GM18520 (cell line): ENCODE measurements at regions not wholly inside any gene's neighbourhood (a gene's known extent, or its start where the extent isn't known, plus 50 kb on each side); places are given as distances from the start of the nearest gene placed in this dataset.

Experiments used
- ATAC-seq: cut with Tn5 transposase; IDR thresholded peaks from one replicate; pipeline ENCODE4 v1.9.1; 2021; ENCODE audit not compliant: unreplicated experiment

- no peak for ATAC-seq
Observed at GRCh38 chr10:10871352-10871751, 146.3 kb upstream of the CELF2 start.

- no peak for ATAC-seq
Observed at GRCh38 chr10:10872035-10872673, 145.5 kb upstream of the CELF2 start.

- ATAC-seq, result no peak
Observed at GRCh38 chr10:10872764-10873163, 144.9 kb upstream of the CELF2 start.

GRCh38 chr10:10873289-10873688 lies 144.4 kb upstream of the CELF2 start:
- no peak for ATAC-seq

- ATAC-seq, result no peak
Observed at GRCh38 chr10:10873915-10874314, 143.8 kb upstream of the CELF2 start.

GRCh38 chr10:10878963-10879362 lies 138.7 kb upstream of the CELF2 start:
- ATAC-seq, result no peak

GRCh38 chr10:10881117-10881813 lies 136.4 kb upstream of the CELF2 start:
- ATAC-seq, result no peak

- no peak for ATAC-seq
Observed at GRCh38 chr10:10883737-10884136, 133.9 kb upstream of the CELF2 start.

GRCh38 chr10:10886861-10887531 lies 130.7 kb upstream of the CELF2 start:
- no peak for ATAC-seq

GRCh38 chr10:10891124-10892082 lies 126.3 kb upstream of the CELF2 start:
- no peak for ATAC-seq

- ATAC-seq, result no peak
Observed at GRCh38 chr10:10892290-10892875, 125.3 kb upstream of the CELF2 start.

- ATAC-seq, result no peak
Observed at GRCh38 chr10:10897400-10897799, 120.3 kb upstream of the CELF2 start.

GRCh38 chr10:10901906-10902305 lies 115.8 kb upstream of the CELF2 start:
- no peak for ATAC-seq

GRCh38 chr10:10902951-10903350 lies 114.7 kb upstream of the CELF2 start:
- ATAC-seq, result no peak

- no peak for ATAC-seq
Observed at GRCh38 chr10:10903620-10904019, 114.1 kb upstream of the CELF2 start.

GRCh38 chr10:10910634-10911033 lies 107.0 kb upstream of the CELF2 start:
- ATAC-seq, result no peak

GRCh38 chr10:10911035-10911434 lies 106.6 kb upstream of the CELF2 start:
- no peak for ATAC-seq

- no peak for ATAC-seq
Observed at GRCh38 chr10:10911471-10911921, 106.2 kb upstream of the CELF2 start.

- no peak for ATAC-seq
Observed at GRCh38 chr10:10914144-10914543, 103.5 kb upstream of the CELF2 start.

GRCh38 chr10:10915215-10915614 lies 102.5 kb upstream of the CELF2 start:
- ATAC-seq, result no peak

GRCh38 chr10:10917031-10917430 lies 100.6 kb upstream of the CELF2 start:
- no peak for ATAC-seq
